HG03354 (cell line): ENCODE measurements at regions not wholly inside any gene's neighbourhood (a gene's known extent, or its start where the extent isn't known, plus 50 kb on each side); places are given as distances from the start of the nearest gene placed in this dataset.
A peak's percentile ranks its signal among the peaks of the same experiment; 100 is the strongest.

Experiments used
- ATAC-seq: cut with Tn5 transposase; IDR thresholded peaks from one replicate; pipeline ENCODE4 v1.9.1; 2021; ENCODE audit warnings: mild to moderate bottlenecking; ENCODE audit not compliant: unreplicated experiment, poor library complexity, severe bottlenecking

DNA sequence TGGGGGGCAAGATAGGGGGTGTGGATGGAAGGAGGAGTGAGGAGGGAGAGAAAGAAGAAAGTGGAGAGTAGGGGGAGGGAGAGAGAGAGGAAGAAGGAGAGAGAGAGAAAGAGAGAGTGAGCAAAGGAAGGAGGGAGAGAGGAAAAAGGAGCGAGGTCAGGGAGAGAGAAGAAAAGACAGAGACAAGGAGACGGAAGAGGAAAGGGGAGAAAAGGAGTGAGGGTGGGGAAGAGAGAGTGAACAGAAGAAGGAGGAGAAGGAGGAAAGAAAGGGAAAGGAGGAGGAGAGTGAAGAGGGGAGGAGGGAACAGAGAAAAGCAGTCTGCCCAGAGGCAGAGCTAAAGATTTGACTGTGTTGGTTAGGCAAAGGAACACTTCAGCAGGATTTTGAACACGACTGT is 181.6 kb downstream of the MID1IP1 start:
- ATAC-seq, result no peak

- ATAC-seq, result peak; percentile 52
These were observed 184.1 kb downstream of the MID1IP1 start for GRCh38 chrX:38985375-38985774.

DNA sequence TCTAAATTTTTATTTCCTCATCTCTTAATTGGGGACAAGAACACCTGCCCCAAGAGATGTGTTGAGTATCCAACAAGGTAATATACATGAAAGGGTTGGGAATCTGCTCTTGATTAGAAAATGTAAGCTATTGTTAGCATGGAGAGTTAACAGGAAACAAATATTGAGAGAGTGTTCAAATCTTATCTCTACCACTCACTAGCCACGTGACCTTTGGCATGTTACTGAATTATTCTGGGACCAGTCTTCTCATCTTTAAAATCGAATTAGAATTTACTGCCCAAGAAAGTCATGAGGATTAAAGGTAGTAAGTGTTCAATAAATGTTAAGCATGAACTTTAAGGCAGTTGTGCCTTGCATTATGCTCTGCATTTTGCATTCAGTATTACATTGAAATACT is 184.7 kb downstream of the MID1IP1 start:
- no peak for ATAC-seq

DNA sequence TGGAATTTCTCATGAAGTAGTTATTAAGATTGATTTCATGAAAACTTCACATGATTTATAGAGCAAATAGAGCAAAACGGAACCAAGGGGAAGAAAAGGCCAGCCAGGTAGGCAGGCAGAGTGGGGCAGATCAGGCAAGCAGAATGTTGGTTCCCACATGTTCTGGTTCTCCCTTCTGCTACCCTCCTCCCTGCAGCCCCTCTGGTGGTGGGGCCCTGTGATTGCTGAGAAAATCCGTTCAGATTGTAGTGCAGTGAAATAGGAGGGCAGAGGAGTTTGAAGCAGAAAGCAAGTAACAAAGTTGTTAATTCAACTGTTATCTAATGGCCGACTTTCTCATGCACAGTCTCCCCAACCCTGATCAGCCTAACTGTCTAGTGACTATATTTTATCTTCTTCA is 185.3 kb downstream of the MID1IP1 start:
- no peak for ATAC-seq

- ATAC-seq, result no peak
These were observed 186.0 kb downstream of the MID1IP1 start for GRCh38 chrX:38987198-38987651.

GRCh38 chrX:38988301-38988700 is 187.0 kb downstream of the MID1IP1 start:
- ATAC-seq, result no peak

GRCh38 chrX:38989076-38989475 is 187.8 kb downstream of the MID1IP1 start:
- no peak for ATAC-seq

DNA sequence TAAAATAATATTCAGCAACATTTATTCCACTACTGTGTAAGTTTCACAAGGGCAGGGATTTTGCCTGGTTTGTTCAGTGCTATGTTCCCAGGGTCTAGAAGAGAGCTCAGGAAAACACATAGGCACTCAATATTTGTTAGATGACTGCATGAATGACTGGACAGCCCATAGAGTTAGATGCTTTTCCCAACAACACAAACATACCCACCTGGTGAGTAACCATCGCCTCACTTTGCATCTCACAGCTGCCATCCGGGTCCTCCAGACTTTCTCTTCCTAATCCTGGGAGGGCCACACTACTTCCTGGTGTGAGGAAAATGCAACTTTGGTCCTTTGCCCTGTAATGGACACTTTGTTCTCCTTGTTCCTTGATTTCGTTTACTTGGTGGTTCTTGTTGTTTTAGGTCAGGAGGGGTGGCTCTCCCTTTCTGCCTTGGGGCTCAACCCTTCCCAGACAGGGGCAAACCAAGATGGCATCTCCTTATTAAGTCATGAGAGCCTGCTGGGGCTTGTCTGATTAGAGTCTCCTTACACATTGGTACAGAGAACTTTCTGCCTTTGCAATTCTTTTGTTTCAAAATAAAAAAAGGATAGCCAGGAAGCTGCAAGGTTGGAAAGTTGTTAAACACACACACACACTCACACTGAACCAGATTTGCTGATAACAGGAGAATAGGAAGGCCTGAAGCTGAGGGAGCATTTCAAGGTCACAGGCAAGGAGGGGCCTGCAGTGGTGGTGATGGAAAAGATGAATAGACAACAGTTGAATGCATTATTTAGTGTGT is 190.6 kb downstream of the MID1IP1 start:
- no peak for ATAC-seq

GRCh38 chrX:38992441-38993096 is 191.3 kb downstream of the MID1IP1 start:
- no peak for ATAC-seq

GRCh38 chrX:38993500-38993899 is 192.2 kb downstream of the MID1IP1 start:
- ATAC-seq, result no peak

DNA sequence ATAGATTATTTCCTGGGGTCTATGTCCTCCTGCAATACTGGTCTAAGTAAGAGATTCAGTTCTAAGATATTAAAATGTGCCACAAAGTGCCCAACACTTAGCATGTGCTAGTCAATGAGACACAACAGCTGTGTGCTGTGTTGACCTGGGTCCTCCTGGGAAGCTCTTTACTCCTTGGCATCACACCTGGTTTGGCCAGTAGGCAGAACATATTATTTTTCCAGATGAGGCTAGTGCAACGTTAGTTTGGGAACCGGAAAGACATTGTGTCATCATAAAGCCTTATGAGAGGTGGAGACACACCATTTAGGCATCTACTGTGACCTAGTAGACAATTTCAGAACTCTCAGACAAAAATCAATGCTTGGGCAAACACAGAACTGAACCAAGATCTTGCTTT is 197.8 kb downstream of the MID1IP1 start:
- ATAC-seq, result no peak

GRCh38 chrX:38999967-39000745 is 198.9 kb downstream of the MID1IP1 start:
- no peak for ATAC-seq

GRCh38 chrX:39000802-39001201 is 199.5 kb downstream of the MID1IP1 start:
- no peak for ATAC-seq

DNA sequence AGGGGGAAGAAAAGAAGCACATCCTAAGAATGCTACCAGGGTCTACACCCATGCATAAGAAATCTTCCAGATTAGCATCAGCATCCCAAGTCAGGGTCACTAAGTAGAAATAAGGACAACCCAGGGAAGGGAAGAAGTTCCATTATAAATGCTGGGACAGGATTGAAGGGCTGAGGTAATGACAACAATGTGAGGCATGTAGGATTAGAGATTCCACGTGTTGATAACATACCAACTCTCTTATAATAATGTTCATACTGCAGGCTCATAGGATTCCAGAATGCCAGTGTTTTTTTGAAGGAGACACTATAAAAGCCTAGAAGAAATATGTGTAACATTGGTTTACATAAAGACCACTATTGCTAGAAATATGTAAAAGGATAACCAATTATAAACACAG is 201.2 kb downstream of the MID1IP1 start:
- no peak for ATAC-seq

GRCh38 chrX:39008549-39008948 is 207.3 kb downstream of the MID1IP1 start:
- no peak for ATAC-seq

GRCh38 chrX:39011454-39012221 is 210.4 kb downstream of the MID1IP1 start:
- no peak for ATAC-seq

GRCh38 chrX:39012621-39013111 is 211.4 kb downstream of the MID1IP1 start:
- no peak for ATAC-seq

DNA sequence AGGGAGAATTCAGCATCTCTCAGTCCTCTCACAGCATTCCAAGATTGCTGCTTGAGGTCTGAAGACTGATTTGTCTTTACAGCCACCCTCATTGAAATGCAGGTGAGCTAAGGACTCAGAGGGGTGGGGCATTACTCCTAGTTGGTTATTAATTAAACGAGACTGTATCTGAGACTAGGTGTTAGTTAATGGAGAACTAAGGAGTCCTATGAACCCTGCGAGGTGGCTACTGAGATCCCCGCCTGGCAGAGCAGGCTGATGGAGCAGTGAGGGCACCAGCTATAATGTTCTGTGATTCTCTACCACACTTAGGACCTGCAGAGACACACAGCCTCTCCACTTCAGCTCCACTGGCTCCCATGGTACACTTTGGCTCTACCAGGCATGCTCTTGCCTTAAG is 215.3 kb downstream of the MID1IP1 start:
- no peak for ATAC-seq

DNA sequence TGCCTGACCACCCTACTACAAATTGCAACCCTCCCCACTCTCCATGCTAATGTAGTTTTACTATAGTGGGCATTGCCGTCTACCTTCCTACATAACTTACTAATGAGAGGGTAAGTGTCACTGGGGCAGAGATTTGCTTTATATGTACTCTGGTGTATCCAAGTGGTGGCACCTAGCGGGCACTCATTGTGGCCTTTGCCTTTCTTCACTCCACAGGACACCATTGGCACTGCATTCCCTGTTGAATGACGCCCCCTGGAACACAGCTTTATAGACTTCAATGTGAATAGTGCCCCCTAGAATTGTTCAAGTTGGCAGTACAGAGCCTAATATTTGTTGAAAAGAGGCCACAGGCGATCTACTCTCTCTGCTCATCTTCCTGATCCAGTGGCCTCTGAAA is 215.8 kb downstream of the MID1IP1 start:
- ATAC-seq, result no peak

DNA sequence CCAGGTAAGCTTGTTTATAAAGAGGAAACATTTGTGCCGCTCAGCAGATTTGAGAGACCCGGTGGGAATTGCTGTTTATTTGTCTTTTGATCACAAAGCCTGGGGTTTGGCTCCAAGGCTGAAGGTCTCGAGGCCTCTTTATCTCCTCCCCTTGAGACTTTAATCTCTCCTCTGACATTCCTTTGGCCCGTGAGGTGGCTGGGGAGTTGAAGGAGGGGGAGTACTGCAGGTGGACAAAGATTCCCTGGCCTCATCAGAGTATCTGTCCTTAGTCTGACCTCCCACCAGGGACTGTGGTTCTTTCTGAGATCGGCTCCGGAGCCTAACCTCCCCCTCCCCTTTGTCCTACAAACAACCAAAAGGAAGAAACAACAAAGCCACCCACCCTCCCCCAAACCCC is 216.5 kb downstream of the MID1IP1 start:
- no peak for ATAC-seq
